ENCODE measurements at regions not wholly inside any gene's neighbourhood (a gene's known extent, or its start where the extent isn't known, plus 50 kb on each side); places are given as distances from the start of the nearest gene placed in this dataset.
"Not testable (repeated sequence)": the region's sequence is repeated elsewhere in the genome, so short reads cannot be mapped to it uniquely, and the experiment has no call there.

- no peak for DNase-seq
Measured at GRCh38 chr3:18593231-18593630, 168.1 kb upstream of the SATB1 start.

GRCh38 chr3:18591120-18591519, 166.0 kb upstream of the SATB1 start:
- no peak for DNase-seq

DNA sequence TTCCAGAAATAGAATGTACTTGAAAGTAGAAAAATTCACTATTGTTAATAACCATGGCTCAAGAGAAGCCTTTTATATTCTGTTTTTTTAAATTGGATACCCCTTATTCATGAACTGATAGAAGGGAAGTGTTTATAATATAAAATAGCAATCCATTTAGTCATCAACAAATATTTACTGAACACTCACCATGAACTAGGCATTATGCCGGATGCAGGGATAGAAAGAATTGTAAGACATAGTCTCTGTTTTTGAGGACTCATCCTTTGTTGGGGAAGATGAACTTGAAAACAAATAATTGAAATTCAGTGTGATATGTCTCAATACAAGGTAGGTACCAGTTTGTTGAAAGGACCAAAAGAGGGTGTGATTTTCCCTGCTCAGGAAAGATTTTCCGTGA, 160.9 kb upstream of the SATB1 start:
- peak in 1 of 2 experiments; percentile 7 for DNase-seq

- no peak for DNase-seq
Measured at GRCh38 chr3:18585004-18585968, 160.1 kb upstream of the SATB1 start.

GRCh38 chr3:18580268-18580667, 155.1 kb upstream of the SATB1 start:
- DNase-seq = no peak

DNA sequence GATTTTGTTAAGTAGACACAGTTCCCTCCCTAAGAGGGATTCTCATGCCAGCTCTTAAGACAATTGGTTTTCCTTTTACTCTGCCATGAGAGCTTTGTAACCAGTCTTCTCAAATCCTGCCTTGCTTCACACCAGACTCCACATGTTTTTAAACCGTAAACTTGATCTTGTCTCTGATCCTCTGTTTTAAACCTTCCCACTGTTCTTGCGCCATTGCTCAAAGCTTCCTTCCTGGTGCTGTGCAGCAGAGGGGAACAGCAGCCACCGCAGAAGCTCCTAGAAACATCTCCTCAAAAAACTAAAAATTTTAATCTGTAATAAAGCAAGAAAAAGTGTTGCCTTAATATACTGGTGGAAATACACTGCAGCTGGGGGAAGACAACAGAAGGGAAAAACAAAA, 154.5 kb upstream of the SATB1 start:
- DNase-seq = no peak

DNA sequence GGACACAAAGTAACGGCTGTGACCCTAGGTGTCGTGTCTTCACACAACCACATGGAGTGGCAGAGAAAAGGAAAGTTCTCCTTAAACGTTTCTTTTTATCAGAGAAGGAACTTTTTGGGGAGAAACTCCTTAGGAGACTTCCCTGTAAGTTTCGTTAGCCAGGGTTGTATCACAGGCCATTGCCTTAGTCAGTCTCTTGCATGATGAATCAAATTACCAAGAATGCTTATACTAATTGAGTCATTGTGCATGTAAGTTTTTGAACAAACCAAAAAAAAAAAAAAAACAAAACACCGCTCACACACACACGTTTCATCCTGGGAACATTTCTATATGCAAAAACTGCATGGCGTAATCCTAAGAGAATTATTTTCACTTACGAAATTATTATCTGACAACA, 150.4 kb upstream of the SATB1 start:
- no peak for DNase-seq

- no peak for DNase-seq
Measured at GRCh38 chr3:18572809-18573208, 147.7 kb upstream of the SATB1 start.

DNA sequence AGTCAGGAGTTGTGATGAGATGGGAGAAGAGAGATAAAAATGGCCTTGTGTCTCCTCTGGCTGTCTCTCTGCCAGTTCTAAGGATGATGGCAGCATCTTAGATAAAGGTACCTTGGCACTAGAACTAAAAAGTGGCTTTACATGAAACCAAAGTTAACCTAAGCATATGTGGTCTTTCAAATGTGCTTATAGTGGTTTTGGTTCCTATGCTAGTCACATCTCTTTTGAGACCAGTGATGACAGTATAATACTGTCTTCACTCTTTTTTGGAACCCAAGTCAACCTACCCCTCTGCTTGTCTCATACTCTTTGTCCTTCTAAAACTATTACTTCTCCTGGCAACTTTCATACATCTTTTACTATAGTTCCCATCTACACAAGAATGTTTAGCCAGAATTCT, 142.2 kb upstream of the SATB1 start:
- no peak for DNase-seq

- DNase-seq = no peak
Measured at GRCh38 chr3:18562364-18563154, 137.4 kb upstream of the SATB1 start.

- DNase-seq = peak; percentile 5 to 35
Measured at GRCh38 chr3:18559331-18559842, 134.2 kb upstream of the SATB1 start.

DNA sequence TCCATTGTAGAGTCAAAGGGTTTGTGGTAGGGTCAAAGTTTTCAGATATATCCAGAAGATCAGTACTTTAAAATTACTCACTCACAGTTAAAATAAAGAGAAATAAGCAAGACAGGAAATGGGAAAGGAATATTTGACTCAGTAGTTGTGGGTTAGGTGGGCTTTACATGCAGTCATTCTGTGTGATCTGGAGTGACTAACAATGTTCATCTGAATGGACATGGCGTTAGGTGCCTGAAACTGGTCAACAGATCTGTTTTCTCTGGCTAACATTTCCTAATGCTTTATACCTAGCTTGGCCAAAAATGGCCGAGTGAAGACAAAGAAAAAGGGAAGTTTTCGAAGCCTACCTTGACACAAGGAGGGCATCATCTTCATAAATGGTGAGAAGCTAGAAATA, 133.4 kb upstream of the SATB1 start:
- DNase-seq = no peak

- no peak for DNase-seq
Measured at GRCh38 chr3:18557216-18557615, 132.1 kb upstream of the SATB1 start.

GRCh38 chr3:18556503-18557135, 131.5 kb upstream of the SATB1 start:
- no peak for DNase-seq

- no peak for DNase-seq
Measured at GRCh38 chr3:18556001-18556408, 130.9 kb upstream of the SATB1 start.

GRCh38 chr3:18552579-18553105, 127.5 kb upstream of the SATB1 start:
- DNase-seq = not testable (repeated sequence)

- DNase-seq = no peak
Measured at GRCh38 chr3:18546632-18547031, 121.5 kb upstream of the SATB1 start.

GRCh38 chr3:18544146-18544545, 119.0 kb upstream of the SATB1 start:
- DNase-seq = no peak

GRCh38 chr3:18538463-18539230, 113.5 kb upstream of the SATB1 start:
- DNase-seq = no peak

- DNase-seq = no peak
Measured at GRCh38 chr3:18533039-18533438, 107.9 kb upstream of the SATB1 start.

GRCh38 chr3:18531662-18532061, 106.5 kb upstream of the SATB1 start:
- DNase-seq = no peak

GRCh38 chr3:18529631-18530030, 104.5 kb upstream of the SATB1 start:
- no peak for DNase-seq

All from SW 1271 (cell line).